ENCODE measurements at regions not wholly inside any gene's neighbourhood (a gene's known extent, or its start where the extent isn't known, plus 50 kb on each side); places are given as distances from the start of the nearest gene placed in this dataset.
A peak's percentile ranks its signal among the peaks of the same experiment; 100 is the strongest.

GRCh38 chr12:127290251-127290650 lies 976.7 kb upstream of the TMEM132C start:
- no peak for DNase-seq (ENCODE audit: low spot score)
- no peak overlapping the region for H3K9ac ChIP-seq (ENCODE audit: low read depth, low read length, poor library complexity)
- no peaks in the 10 kb centered on the region for H3K79me1 ChIP-seq (ENCODE audit: low read depth, low read length)
- H3K23ac ChIP-seq (ENCODE audit: low read depth, low read length, poor library complexity): no peak overlapping the region
- no peaks in the 10 kb centered on the region for H3K9me3 ChIP-seq (replicated peaks in 1 of 2; ENCODE audit: control insufficient read depth in 2 of 2, insufficient read depth in 1 of 2, low read depth in 1 of 2, low read length in 2 of 2)
- H2BK5ac ChIP-seq (ENCODE audit: low read length): no peak overlapping the region
- H3K14ac ChIP-seq (ENCODE audit: low read length): no peak overlapping the region
- H3K4me1 ChIP-seq (ENCODE audit: control insufficient read depth in 2 of 2, insufficient read depth in 1 of 2, low read depth in 1 of 2, low read length in 2 of 2): no peaks in the 10 kb centered on the region
- H3K36me3 ChIP-seq (replicated peaks in 1 of 2; ENCODE audit: control insufficient read depth in 2 of 2, insufficient read depth in 2 of 2, low read length in 2 of 2): no peaks in the 10 kb centered on the region
- no peak overlapping the region for H2AFZ ChIP-seq (ENCODE audit: low read length)
- WGBS, 2 donors (ENCODE audit: extremely low coverage in 2 of 2, insufficient read length in 2 of 2, insufficient replicate concordance in 1 of 2): no CpG with 5 or more reads among the region's 5 CpGs
- H3K27ac ChIP-seq (replicated peaks; ENCODE audit: low read length): no peak overlapping the region
- H4K8ac ChIP-seq (ENCODE audit: low read depth, low read length): no peak overlapping the region
- no peaks in the 10 kb centered on the region for H3K27me3 ChIP-seq (ENCODE audit: control insufficient read depth in 3 of 3, insufficient read depth in 3 of 3, low read depth in 1 of 3, low read length in 3 of 3)
- H3K4ac ChIP-seq (ENCODE audit: low read length): no peak overlapping the region
- H2AK5ac ChIP-seq (ENCODE audit: low read depth, low read length): no peak overlapping the region
- H3K4me2 ChIP-seq (ENCODE audit: insufficient read depth, low read length, poor library complexity, severe bottlenecking): no peak overlapping the region
- H2BK15ac ChIP-seq (ENCODE audit: low read length): no peak overlapping the region
- H2BK120ac ChIP-seq (ENCODE audit: low read depth, low read length): no peak overlapping the region
- H3K18ac ChIP-seq (ENCODE audit: low read length): no peak overlapping the region
- no peak overlapping the region for H3K4me3 ChIP-seq (ENCODE audit: low read length in 2 of 2)
- H2BK12ac ChIP-seq (ENCODE audit: low read length): no peak overlapping the region
- no peak overlapping the region for H4K91ac ChIP-seq (ENCODE audit: low read depth, low read length, poor library complexity)

- no peak for DNase-seq (ENCODE audit: low spot score)
Observed at GRCh38 chr12:127292736-127293135, 974.2 kb upstream of the TMEM132C start.

GRCh38 chr12:127293507-127294310 lies 973.3 kb upstream of the TMEM132C start:
- no peaks in the 10 kb centered on the region for H3K27me3 ChIP-seq (ENCODE audit: control insufficient read depth in 3 of 3, insufficient read depth in 3 of 3, low read depth in 1 of 3, low read length in 3 of 3)
- H3K4me3 ChIP-seq (ENCODE audit: low read length in 2 of 2): no peak overlapping the region
- no peak overlapping the region for H3K23ac ChIP-seq (ENCODE audit: low read depth, low read length, poor library complexity)
- DNase-seq (ENCODE audit: low spot score): peak; percentile 8
- H3K18ac ChIP-seq (ENCODE audit: low read length): no peak overlapping the region
- no peak overlapping the region for H2BK12ac ChIP-seq (ENCODE audit: low read length)
- H2BK120ac ChIP-seq (ENCODE audit: low read depth, low read length): no peak overlapping the region
- H4K91ac ChIP-seq (ENCODE audit: low read depth, low read length, poor library complexity): no peak overlapping the region
- H3K4me2 ChIP-seq (ENCODE audit: insufficient read depth, low read length, poor library complexity, severe bottlenecking): no peak overlapping the region
- H2BK15ac ChIP-seq (ENCODE audit: low read length): no peak overlapping the region
- H2AFZ ChIP-seq (ENCODE audit: low read length): no peak overlapping the region
- no peak overlapping the region for H3K27ac ChIP-seq (replicated peaks; ENCODE audit: low read length)
- no peak overlapping the region for H2AK5ac ChIP-seq (ENCODE audit: low read depth, low read length)
- H3K9ac ChIP-seq (ENCODE audit: low read depth, low read length, poor library complexity): no peak overlapping the region
- no peaks in the 10 kb centered on the region for H3K36me3 ChIP-seq (replicated peaks in 1 of 2; ENCODE audit: control insufficient read depth in 2 of 2, insufficient read depth in 2 of 2, low read length in 2 of 2)
- H3K14ac ChIP-seq (ENCODE audit: low read length): no peak overlapping the region
- H2BK5ac ChIP-seq (ENCODE audit: low read length): no peak overlapping the region
- H3K4me1 ChIP-seq (ENCODE audit: control insufficient read depth in 2 of 2, insufficient read depth in 1 of 2, low read depth in 1 of 2, low read length in 2 of 2): no peaks in the 10 kb centered on the region
- no peak overlapping the region for H4K8ac ChIP-seq (ENCODE audit: low read depth, low read length)
- H3K79me1 ChIP-seq (ENCODE audit: low read depth, low read length): no peaks in the 10 kb centered on the region
- WGBS, 2 donors (ENCODE audit: extremely low coverage in 2 of 2, insufficient read length in 2 of 2, insufficient replicate concordance in 1 of 2): no CpG with 5 or more reads among the region's 13 CpGs
- no peaks in the 10 kb centered on the region for H3K9me3 ChIP-seq (replicated peaks in 1 of 2; ENCODE audit: control insufficient read depth in 2 of 2, insufficient read depth in 1 of 2, low read depth in 1 of 2, low read length in 2 of 2)
- no peak overlapping the region for H3K4ac ChIP-seq (ENCODE audit: low read length)

More at GRCh38 chr12:127292736-127293135, 974.2 kb upstream of the TMEM132C start:
- no peak overlapping the region for H3K4me3 ChIP-seq (ENCODE audit: low read length in 2 of 2)
- no peak overlapping the region for H3K27ac ChIP-seq (replicated peaks; ENCODE audit: low read length)
- no peak overlapping the region for H3K9ac ChIP-seq (ENCODE audit: low read depth, low read length, poor library complexity)
- no peak overlapping the region for H2BK12ac ChIP-seq (ENCODE audit: low read length)
- H3K27me3 ChIP-seq (ENCODE audit: control insufficient read depth in 3 of 3, insufficient read depth in 3 of 3, low read depth in 1 of 3, low read length in 3 of 3): no peaks in the 10 kb centered on the region
- H3K36me3 ChIP-seq (replicated peaks in 1 of 2; ENCODE audit: control insufficient read depth in 2 of 2, insufficient read depth in 2 of 2, low read length in 2 of 2): no peaks in the 10 kb centered on the region
- no peak overlapping the region for H2AFZ ChIP-seq (ENCODE audit: low read length)
- H2BK5ac ChIP-seq (ENCODE audit: low read length): no peak overlapping the region
- no peak overlapping the region for H2BK15ac ChIP-seq (ENCODE audit: low read length)
- no peak overlapping the region for H3K23ac ChIP-seq (ENCODE audit: low read depth, low read length, poor library complexity)
- no peak overlapping the region for H3K14ac ChIP-seq (ENCODE audit: low read length)
- H3K9me3 ChIP-seq (replicated peaks in 1 of 2; ENCODE audit: control insufficient read depth in 2 of 2, insufficient read depth in 1 of 2, low read depth in 1 of 2, low read length in 2 of 2): no peaks in the 10 kb centered on the region
- H3K4ac ChIP-seq (ENCODE audit: low read length): no peak overlapping the region
- H3K79me1 ChIP-seq (ENCODE audit: low read depth, low read length): no peaks in the 10 kb centered on the region
- H3K4me2 ChIP-seq (ENCODE audit: insufficient read depth, low read length, poor library complexity, severe bottlenecking): no peak overlapping the region
- H2AK5ac ChIP-seq (ENCODE audit: low read depth, low read length): no peak overlapping the region
- H3K18ac ChIP-seq (ENCODE audit: low read length): no peak overlapping the region
- H4K91ac ChIP-seq (ENCODE audit: low read depth, low read length, poor library complexity): no peak overlapping the region
- no peak overlapping the region for H4K8ac ChIP-seq (ENCODE audit: low read depth, low read length)
- no peaks in the 10 kb centered on the region for H3K4me1 ChIP-seq (ENCODE audit: control insufficient read depth in 2 of 2, insufficient read depth in 1 of 2, low read depth in 1 of 2, low read length in 2 of 2)
- no CpG with 5 or more reads among the region's 6 CpGs for WGBS, 2 donors (ENCODE audit: extremely low coverage in 2 of 2, insufficient read length in 2 of 2, insufficient replicate concordance in 1 of 2)
- H2BK120ac ChIP-seq (ENCODE audit: low read depth, low read length): no peak overlapping the region

GRCh38 chr12:127294651-127295210 lies 972.2 kb upstream of the TMEM132C start:
- H2BK120ac ChIP-seq (ENCODE audit: low read depth, low read length): no peak overlapping the region
- WGBS, 2 donors (ENCODE audit: extremely low coverage in 2 of 2, insufficient read length in 2 of 2, insufficient replicate concordance in 1 of 2): no CpG with 5 or more reads among the region's 6 CpGs
- H2BK15ac ChIP-seq (ENCODE audit: low read length): no peak overlapping the region
- H2BK5ac ChIP-seq (ENCODE audit: low read length): no peak overlapping the region
- no peak overlapping the region for H3K9ac ChIP-seq (ENCODE audit: low read depth, low read length, poor library complexity)
- no peak overlapping the region for H2BK12ac ChIP-seq (ENCODE audit: low read length)
- H3K9me3 ChIP-seq (replicated peaks in 1 of 2; ENCODE audit: control insufficient read depth in 2 of 2, insufficient read depth in 1 of 2, low read depth in 1 of 2, low read length in 2 of 2): no peaks in the 10 kb centered on the region
- H2AFZ ChIP-seq (ENCODE audit: low read length): no peak overlapping the region
- no peak overlapping the region for H4K8ac ChIP-seq (ENCODE audit: low read depth, low read length)
- H3K4me3 ChIP-seq (ENCODE audit: low read length in 2 of 2): no peak overlapping the region
- no peaks in the 10 kb centered on the region for H3K36me3 ChIP-seq (replicated peaks in 1 of 2; ENCODE audit: control insufficient read depth in 2 of 2, insufficient read depth in 2 of 2, low read length in 2 of 2)
- H3K4ac ChIP-seq (ENCODE audit: low read length): no peak overlapping the region
- no peaks in the 10 kb centered on the region for H3K79me1 ChIP-seq (ENCODE audit: low read depth, low read length)
- H3K4me1 ChIP-seq (ENCODE audit: control insufficient read depth in 2 of 2, insufficient read depth in 1 of 2, low read depth in 1 of 2, low read length in 2 of 2): no peaks in the 10 kb centered on the region
- no peak overlapping the region for H3K23ac ChIP-seq (ENCODE audit: low read depth, low read length, poor library complexity)
- no peak overlapping the region for H4K91ac ChIP-seq (ENCODE audit: low read depth, low read length, poor library complexity)
- no peak overlapping the region for H3K27ac ChIP-seq (replicated peaks; ENCODE audit: low read length)
- no peaks in the 10 kb centered on the region for H3K27me3 ChIP-seq (ENCODE audit: control insufficient read depth in 3 of 3, insufficient read depth in 3 of 3, low read depth in 1 of 3, low read length in 3 of 3)
- H3K18ac ChIP-seq (ENCODE audit: low read length): no peak overlapping the region
- H3K14ac ChIP-seq (ENCODE audit: low read length): no peak overlapping the region
- H2AK5ac ChIP-seq (ENCODE audit: low read depth, low read length): no peak overlapping the region
- H3K4me2 ChIP-seq (ENCODE audit: insufficient read depth, low read length, poor library complexity, severe bottlenecking): no peak overlapping the region
- DNase-seq (ENCODE audit: low spot score): no peak
